Heart right ventricle (tissue), 16 donors: ENCODE measurements at regions not wholly inside any gene's neighbourhood (a gene's known extent, or its start where the extent isn't known, plus 50 kb on each side); places are given as distances from the start of the nearest gene placed in this dataset.

ENCODE experiments used
- ATAC-seq, 8 donors: fragments of 200-7000 bp; cut with Tn5 transposase; one replicate each; pipeline ENCODE4 v1.9.1; 2020; ENCODE audit warnings: mild to moderate bottlenecking in 8 of 8, moderate library complexity in 8 of 8, moderate number of reproducible peaks in 1 of 8
- DNase-seq, 2 donors: peaks; one replicate each; pipeline ENCODE4 v3.0.0-alpha.2; 2020
- H3K27ac ChIP-seq, 10 donors: fragments of 200-600 bp; sonication (generic) in 2 of 10; one replicate each; pipeline versions ENCODE4 v1.5.0 to v1.8.0; 2020 to 2022; ENCODE audit warnings: mild to moderate bottlenecking in 3 of 10
- H3K27me3 ChIP-seq, 7 donors: fragments of 200-600 bp; one replicate each; pipeline ENCODE4 v1.8.0; 2021 to 2022; ENCODE audit warnings: mild to moderate bottlenecking in 2 of 7
- H3K36me3 ChIP-seq, 9 donors: fragments of 200-600 bp; sonication (generic) in 1 of 9; one replicate each; pipeline versions ENCODE4 v1.5.0 to v1.8.0; 2020 to 2022; ENCODE audit warnings: mild to moderate bottlenecking in 2 of 9
- H3K4me1 ChIP-seq, 9 donors: fragments of 200-600 bp; sonication (generic) in 1 of 9; one replicate each; pipeline versions ENCODE4 v1.5.0 to v1.8.0; 2020 to 2022; ENCODE audit warnings: mild to moderate bottlenecking in 4 of 9
- H3K4me3 ChIP-seq, 10 donors: fragments of 200-600 bp; sonication (generic) in 2 of 10; one replicate each; pipeline versions ENCODE4 v1.5.0 to v1.8.0; 2020 to 2022; ENCODE audit warnings: mild to moderate bottlenecking in 7 of 10, moderate library complexity in 2 of 10
- H3K9me3 ChIP-seq, 11 donors: fragments of 200-600 bp in 10 of 11; sonication (generic) in 2 of 11; one replicate each; pipeline versions ENCODE4 v1.5.0 to v1.8.0; 2013 to 2022; ENCODE audit warnings: mild to moderate bottlenecking in 2 of 11, control low read depth in 1 of 11, moderate library complexity in 1 of 11
- WGBS, 2 donors: extraction: QIAGEN DNeasy Blood & Tissue Kit; methylation state at CpG; one replicate each; pipeline ENCODE4 v1.1.7; 2013; ENCODE audit warnings: inconsistent platforms in 1 of 2; 5-methylcytosine and 5-hydroxymethylcytosine counted together
- intact Hi-C, 10 donors: fragments of 100-400 bp; cut with DNase I; formaldehyde crosslinking; loops; one replicate each; pipeline versions ENCODE4 v1.11.1 to v1.14.2; 2022
- TF ChIP-seq, protein P1 (sequence below), 9 donors: fragments of 200-600 bp; sonication (generic) in 2 of 9; IDR thresholded peaks; one replicate each; pipeline versions ENCODE4 v1.5.0 to v1.8.0; 2021 to 2022; ENCODE audit warnings: antibody characterized with exemption in 9 of 9, mild to moderate bottlenecking in 5 of 9, moderate library complexity in 1 of 9
- donor health status: Arrhythmogenic right ventricular cardiomyopathy.
- donor health status: ischemic (EF 13 %, LVEDD 7.1; RV severe dilation, severe dysfunction).
- donor health status: healthy with polysubstance abuse.
- donor health status: DM: no; HTN: yes; CAD: no.
- donor health status: DM: no; HTN: no; CAD: no.
- donor health status: ischemic (EF 25% LVEDD 6.9; RV normal size, moderate dysfunction).
- donor health status: ischemic (EF 25% LVEDD 5.7; RV mildly dilated, moderate dysfunction).
- donor health status: healthy.
- donor health status: DM: yes; HTN: yes; CAD: no.
- donor health status: Ischemic cardiomyopathy.
- donor health status: ischemic (EF 35%, LVEDD 5.7; RV mildly dilated, moderate dysfunction).
- donor health status: nonischemic (EF 11% LVEDD 7.7; RV severe dilation, severe dysfunction).
- donor health status: DM: yes; HTN: yes; CAD: no.
- donor health status: PGD.
- donor health status: ischemic (EF 29% LVEDD 5.4; RV normal size, mild dysfunction).
- donor health status: nonischemic (EF 23%, LVEDD 6.1; RV moderate dilation, normal function).

DNA sequence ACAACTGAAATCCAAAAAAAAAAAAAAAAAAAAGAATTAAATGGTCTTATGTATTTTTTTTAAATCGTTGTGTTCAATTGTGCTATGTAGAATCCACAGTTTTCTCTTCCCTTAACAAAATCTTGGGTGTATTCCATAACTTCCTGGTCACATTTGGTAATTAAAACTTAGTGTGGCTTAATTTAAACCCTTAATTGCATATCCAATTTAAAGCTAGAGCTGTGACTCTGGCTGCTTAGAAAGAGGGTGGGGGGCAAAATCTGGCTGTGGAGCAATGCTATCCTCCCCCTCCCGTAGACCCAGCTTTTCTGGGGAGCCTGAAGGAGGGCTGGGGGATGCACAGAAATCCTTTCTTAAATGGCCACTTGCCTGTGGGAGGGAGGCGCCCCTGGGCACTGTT is 695.1 kb downstream of the INHBA start:
- Histone ChIP-seq H3K9me3 (no peaks in the 10 kb centered on the region), H3K27ac (no peak overlapping the region), H3K4me3 (no peak overlapping the region), H3K36me3 (no peaks in the 10 kb centered on the region), H3K27me3 (no peaks in the 10 kb centered on the region), H3K4me1 (peaks cover 0 to 48% (median 17%) of the 10 kb centered on the region in 9 donors)
- TF ChIP-seq, protein P1, sequence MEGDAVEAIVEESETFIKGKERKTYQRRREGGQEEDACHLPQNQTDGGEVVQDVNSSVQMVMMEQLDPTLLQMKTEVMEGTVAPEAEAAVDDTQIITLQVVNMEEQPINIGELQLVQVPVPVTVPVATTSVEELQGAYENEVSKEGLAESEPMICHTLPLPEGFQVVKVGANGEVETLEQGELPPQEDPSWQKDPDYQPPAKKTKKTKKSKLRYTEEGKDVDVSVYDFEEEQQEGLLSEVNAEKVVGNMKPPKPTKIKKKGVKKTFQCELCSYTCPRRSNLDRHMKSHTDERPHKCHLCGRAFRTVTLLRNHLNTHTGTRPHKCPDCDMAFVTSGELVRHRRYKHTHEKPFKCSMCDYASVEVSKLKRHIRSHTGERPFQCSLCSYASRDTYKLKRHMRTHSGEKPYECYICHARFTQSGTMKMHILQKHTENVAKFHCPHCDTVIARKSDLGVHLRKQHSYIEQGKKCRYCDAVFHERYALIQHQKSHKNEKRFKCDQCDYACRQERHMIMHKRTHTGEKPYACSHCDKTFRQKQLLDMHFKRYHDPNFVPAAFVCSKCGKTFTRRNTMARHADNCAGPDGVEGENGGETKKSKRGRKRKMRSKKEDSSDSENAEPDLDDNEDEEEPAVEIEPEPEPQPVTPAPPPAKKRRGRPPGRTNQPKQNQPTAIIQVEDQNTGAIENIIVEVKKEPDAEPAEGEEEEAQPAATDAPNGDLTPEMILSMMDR (IDR thresholded peaks at IDR 0.05), result no peak
- ATAC-seq (no peak), DNase-seq (no peak)
- 90 to 91% methylated on average over 3 of the region's 3 CpGs for WGBS, 2 donors
- intact Hi-C loops, result loop anchor here in 4 of 10 donors (10.0 kb wide), 2 partner anchors 687 to 697 kb away; partner anchors contain the start of gene INHBA (in 2 of the 4)

DNA sequence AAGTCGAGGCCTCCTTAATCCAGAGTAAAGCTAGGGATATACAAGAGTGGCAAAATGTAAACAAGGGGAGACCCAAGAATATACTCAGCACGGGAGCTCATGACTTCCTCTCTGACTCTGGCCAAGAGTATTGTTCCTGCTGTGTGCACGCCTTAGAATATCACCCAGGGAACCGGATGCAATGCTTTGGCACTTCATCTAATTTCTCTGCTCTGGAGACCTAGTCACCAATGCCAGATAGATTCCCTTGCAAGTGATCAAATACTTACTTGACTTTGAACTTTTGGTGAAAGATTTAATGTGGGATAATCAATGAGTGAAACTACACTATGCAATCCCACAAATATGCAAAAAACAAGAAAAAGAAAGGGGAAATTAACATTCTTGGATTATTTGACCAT is 695.5 kb downstream of the INHBA start:
- intact Hi-C loops, result loop anchor here in 4 of 10 donors (10.0 kb wide), 2 partner anchors 687 to 697 kb away; partner anchors contain the start of gene INHBA (in 2 of the 4)

DNA sequence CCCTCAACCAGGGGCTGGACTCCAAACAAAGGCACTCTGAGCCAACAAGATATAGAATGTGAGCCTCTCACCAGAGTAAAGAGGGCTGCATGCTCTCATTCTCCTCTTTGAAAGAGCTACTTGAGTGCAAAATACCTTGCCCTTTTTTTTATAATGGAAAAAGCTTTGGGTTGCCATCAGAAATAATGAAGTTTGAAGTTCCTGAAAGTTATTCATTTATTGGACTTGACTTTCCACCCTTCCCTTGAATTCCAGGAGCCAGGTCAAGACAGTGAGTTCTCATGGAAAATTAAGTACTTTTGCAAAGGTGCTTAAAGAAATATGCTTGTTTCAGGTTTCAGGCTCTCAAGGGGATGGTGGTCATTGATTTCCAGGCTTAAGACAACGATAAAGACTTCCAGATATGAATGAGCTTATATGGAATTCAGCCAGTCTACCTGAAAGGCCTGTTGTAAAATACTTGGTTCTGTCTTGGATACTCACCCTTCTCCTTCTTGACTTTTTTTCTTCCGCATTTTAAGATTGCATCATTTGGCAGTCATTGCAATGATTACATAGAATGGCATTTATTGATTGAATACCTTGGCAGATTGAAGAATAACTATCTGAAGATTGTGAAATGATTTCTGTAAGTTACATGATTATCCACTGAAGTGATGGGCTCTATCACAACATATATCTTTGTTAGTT is 696.4 kb downstream of the INHBA start:
- Histone ChIP-seq H3K27me3 (no peaks in the 10 kb centered on the region), H3K36me3 (no peaks in the 10 kb centered on the region), H3K27ac (peak overlapping the region in 5 of 10 donors; percentile 2 to 53 (median 33)), H3K4me3 (no peak overlapping the region), H3K9me3 (no peaks in the 10 kb centered on the region), H3K4me1 (peaks cover 0 to 45% (median 17%) of the 10 kb centered on the region in 9 donors)
- intact Hi-C loops, result loop anchor here in 4 of 10 donors (10.0 kb wide), 2 partner anchors 688 to 698 kb away; partner anchors contain the start of gene INHBA (in 2 of the 4)
- ATAC-seq (no peak), DNase-seq (no peak)
- WGBS, 2 donors, result 77 to 83% methylated on average over 2 of the region's 2 CpGs
- TF ChIP-seq, protein P1 (IDR thresholded peaks at IDR 0.05), result no peak

More for the DNA sequence above, 695.5 kb downstream of the INHBA start:
- TF ChIP-seq, protein P1 (IDR thresholded peaks at IDR 0.05), result no peak
- no peak for ATAC-seq
- 41 to 43% methylated on average over 4 of the region's 4 CpGs for WGBS, 2 donors
- DNase-seq, result no peak
- no peaks in the 10 kb centered on the region for H3K36me3 ChIP-seq
- H3K4me3 ChIP-seq, result no peak overlapping the region
- H3K27me3 ChIP-seq, result no peaks in the 10 kb centered on the region
- no peaks in the 10 kb centered on the region for H3K9me3 ChIP-seq
- peaks cover 0 to 48% (median 17%) of the 10 kb centered on the region in 9 donors for H3K4me1 ChIP-seq
- no peak overlapping the region for H3K27ac ChIP-seq

DNA sequence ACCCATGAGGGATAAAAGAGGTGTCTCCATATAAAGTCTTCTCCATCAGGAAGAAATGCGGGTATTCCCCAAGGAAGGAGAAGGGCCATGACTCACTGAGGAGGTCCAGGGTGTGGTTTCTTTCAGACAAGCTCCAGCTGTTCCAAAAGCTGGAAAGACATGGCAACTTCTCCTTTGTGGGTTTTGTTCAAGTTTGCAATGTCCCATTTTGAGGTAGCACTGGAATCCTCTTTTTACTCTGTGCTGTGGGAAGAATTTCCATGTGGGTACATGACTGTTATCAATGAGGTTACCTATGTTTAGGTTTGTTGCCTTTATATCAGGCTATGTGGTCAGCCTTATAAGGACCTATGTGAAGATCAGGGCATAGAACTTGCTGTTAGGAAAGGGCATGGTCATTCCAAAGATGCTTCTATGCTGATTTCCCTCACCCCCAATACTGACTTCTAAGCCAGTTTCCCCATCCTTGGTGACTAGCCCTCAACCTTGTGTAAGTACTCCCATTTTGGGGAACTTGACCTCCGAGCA is 697.5 kb downstream of the INHBA start:
- TF ChIP-seq, protein P1 (IDR thresholded peaks at IDR 0.05), result no peak
- Histone ChIP-seq H3K4me3 (no peak overlapping the region), H3K4me1 (peaks cover 0 to 35% (median 7%) of the 10 kb centered on the region in 9 donors), H3K27me3 (no peaks in the 10 kb centered on the region), H3K27ac (peak overlapping the region in 6 of 10 donors; percentile 12 to 58 (median 52)), H3K36me3 (no peaks in the 10 kb centered on the region), H3K9me3 (no peaks in the 10 kb centered on the region)
- DNase-seq (peak in 1 of 2 donors; percentile 29), ATAC-seq (peak in 6 of 8 donors; percentile 61 to 87 (median 76))
- intact Hi-C loops, result loop anchor here in 4 of 10 donors (10.0 kb wide), 2 partner anchors 689 to 699 kb away; partner anchors contain the start of gene INHBA (in 2 of the 4)
- WGBS, 2 donors, result 68 to 88% methylated on average over 2 of the region's 2 CpGs
